K562 (cell line): ENCODE measurements at regions not wholly inside any gene's neighbourhood (a gene's known extent, or its start where the extent isn't known, plus 50 kb on each side); places are given as distances from the start of the nearest gene placed in this dataset.
A peak's percentile ranks its signal among the peaks of the same experiment; 100 is the strongest.

Experiments used
- FOXA1 ChIP-seq: fragments of 450-650 bp; IDR thresholded peaks from 2 replicates; pipeline ENCODE4 v1.6.1; 2016; ENCODE audit warnings: mild to moderate bottlenecking, borderline replicate concordance
- RAD21 ChIP-seq, 2 experiments: fragments of 250-450 bp in 1 of 2; fragments of 450-650 bp in 1 of 2; sonication (Bioruptor Pico) in 1 of 2; formaldehyde crosslinking in 1 of 2; IDR thresholded peaks in 1 of 2; conservative IDR thresholded peaks in 1 of 2; 2 replicates each; pipeline versions ENCODE4 v1.4.0 to v1.8.0; 2020 to 2022; ENCODE audit warnings: mild to moderate bottlenecking in 2 of 2, moderate library complexity in 1 of 2
- SMC3 ChIP-seq: conservative IDR thresholded peaks from 2 replicates; pipeline ENCODE4 v1.6.1; 2011; ENCODE audit warnings: low read depth, low read length, improper control_type of control experiment; ENCODE audit not compliant: insufficient read depth
- TF ChIP-seq, protein P1 (sequence below): fragments of 250-450 bp; sonication (Bioruptor Pico); IDR thresholded peaks from 2 replicates; pipeline ENCODE4 v1.5.0; 2020; ENCODE audit warnings: mild to moderate bottlenecking, borderline replicate concordance
- TF ChIP-seq, protein P2 (sequence below): sonication (generic); formaldehyde crosslinking; IDR thresholded peaks from 2 replicates; pipeline ENCODE4 v1.8.1; 2022; ENCODE audit warnings: missing genetic modification reagents
- TF ChIP-seq, protein P3 (sequence below), 2 experiments: fragments of 450-650 bp; formaldehyde crosslinking in 1 of 2; IDR thresholded peaks; 2 replicates each; pipeline versions ENCODE4 v1.4.0 to v1.6.1; 2014 to 2020; ENCODE audit warnings: mild to moderate bottlenecking in 2 of 2, borderline replicate concordance in 1 of 2, low read depth in 1 of 2
- TF ChIP-seq, protein P4 (sequence below): sonication (generic); formaldehyde crosslinking; IDR thresholded peaks from 2 replicates; pipeline ENCODE4 v1.8.1; 2023; ENCODE audit warnings: mild to moderate bottlenecking, missing genetic modification reagents

DNA sequence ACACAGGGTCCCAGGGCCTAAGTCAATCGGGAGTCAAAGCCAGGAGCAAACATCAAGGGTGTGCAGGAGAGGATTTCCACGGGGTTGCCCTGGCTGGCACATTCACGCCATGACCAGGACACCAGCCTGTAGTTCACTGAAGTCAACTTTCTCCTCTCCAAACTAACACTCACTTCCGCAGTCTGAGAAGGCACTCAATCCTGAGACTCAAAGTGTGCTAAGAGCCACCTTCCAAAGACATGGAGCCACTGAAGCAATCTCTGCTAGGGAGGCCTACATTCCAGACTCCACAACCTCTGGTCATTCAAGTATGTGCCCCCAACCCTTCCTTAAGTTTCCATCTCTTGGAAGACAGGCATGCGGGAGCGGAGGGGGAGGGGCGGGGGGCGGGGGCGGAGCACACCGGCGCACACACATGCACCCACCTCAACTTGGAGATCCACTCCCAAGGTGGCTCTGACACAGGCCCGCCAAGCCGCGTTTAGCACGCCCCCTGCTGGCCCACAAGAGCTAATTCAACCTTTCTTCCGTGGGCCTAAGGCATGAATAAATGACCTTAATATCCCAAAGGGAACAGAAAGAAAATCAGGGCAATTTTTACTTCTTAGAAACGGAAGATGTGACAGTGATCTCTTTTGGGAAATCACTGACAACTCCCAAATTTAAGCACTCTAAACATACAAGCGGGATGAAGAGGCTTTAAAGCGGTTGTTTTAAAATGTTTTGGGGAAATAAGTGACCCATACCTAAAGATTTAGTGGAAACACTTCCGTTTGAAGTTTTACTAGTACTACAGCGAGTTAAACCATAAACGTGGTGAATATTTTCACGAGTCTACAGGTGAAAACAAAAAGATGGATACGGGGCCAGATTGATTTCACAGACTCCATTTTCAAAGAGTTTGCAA is 162.5 kb upstream of the CHRNA7 start (continued):
- TF ChIP-seq, protein P1, sequence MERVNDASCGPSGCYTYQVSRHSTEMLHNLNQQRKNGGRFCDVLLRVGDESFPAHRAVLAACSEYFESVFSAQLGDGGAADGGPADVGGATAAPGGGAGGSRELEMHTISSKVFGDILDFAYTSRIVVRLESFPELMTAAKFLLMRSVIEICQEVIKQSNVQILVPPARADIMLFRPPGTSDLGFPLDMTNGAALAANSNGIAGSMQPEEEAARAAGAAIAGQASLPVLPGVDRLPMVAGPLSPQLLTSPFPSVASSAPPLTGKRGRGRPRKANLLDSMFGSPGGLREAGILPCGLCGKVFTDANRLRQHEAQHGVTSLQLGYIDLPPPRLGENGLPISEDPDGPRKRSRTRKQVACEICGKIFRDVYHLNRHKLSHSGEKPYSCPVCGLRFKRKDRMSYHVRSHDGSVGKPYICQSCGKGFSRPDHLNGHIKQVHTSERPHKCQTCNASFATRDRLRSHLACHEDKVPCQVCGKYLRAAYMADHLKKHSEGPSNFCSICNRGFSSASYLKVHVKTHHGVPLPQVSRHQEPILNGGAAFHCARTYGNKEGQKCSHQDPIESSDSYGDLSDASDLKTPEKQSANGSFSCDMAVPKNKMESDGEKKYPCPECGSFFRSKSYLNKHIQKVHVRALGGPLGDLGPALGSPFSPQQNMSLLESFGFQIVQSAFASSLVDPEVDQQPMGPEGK = no peak
- TF ChIP-seq, protein P2, sequence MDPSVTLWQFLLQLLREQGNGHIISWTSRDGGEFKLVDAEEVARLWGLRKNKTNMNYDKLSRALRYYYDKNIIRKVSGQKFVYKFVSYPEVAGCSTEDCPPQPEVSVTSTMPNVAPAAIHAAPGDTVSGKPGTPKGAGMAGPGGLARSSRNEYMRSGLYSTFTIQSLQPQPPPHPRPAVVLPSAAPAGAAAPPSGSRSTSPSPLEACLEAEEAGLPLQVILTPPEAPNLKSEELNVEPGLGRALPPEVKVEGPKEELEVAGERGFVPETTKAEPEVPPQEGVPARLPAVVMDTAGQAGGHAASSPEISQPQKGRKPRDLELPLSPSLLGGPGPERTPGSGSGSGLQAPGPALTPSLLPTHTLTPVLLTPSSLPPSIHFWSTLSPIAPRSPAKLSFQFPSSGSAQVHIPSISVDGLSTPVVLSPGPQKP (CRISPR knock-in tag) = no peak
- TF ChIP-seq SMC3 (0 out of 2 replicates have a peak, but pooled peaks have one; percentile 36), FOXA1 (no peak), RAD21 (CRISPR knock-in tag; conservative IDR thresholded peaks at IDR 0.05 in 1 of 2, IDR thresholded peaks at IDR 0.05 in 1 of 2) (peak in 1 of 2 experiments; percentile 44; a peak in 2 of 4 replicates)
- TF ChIP-seq, protein P3, sequence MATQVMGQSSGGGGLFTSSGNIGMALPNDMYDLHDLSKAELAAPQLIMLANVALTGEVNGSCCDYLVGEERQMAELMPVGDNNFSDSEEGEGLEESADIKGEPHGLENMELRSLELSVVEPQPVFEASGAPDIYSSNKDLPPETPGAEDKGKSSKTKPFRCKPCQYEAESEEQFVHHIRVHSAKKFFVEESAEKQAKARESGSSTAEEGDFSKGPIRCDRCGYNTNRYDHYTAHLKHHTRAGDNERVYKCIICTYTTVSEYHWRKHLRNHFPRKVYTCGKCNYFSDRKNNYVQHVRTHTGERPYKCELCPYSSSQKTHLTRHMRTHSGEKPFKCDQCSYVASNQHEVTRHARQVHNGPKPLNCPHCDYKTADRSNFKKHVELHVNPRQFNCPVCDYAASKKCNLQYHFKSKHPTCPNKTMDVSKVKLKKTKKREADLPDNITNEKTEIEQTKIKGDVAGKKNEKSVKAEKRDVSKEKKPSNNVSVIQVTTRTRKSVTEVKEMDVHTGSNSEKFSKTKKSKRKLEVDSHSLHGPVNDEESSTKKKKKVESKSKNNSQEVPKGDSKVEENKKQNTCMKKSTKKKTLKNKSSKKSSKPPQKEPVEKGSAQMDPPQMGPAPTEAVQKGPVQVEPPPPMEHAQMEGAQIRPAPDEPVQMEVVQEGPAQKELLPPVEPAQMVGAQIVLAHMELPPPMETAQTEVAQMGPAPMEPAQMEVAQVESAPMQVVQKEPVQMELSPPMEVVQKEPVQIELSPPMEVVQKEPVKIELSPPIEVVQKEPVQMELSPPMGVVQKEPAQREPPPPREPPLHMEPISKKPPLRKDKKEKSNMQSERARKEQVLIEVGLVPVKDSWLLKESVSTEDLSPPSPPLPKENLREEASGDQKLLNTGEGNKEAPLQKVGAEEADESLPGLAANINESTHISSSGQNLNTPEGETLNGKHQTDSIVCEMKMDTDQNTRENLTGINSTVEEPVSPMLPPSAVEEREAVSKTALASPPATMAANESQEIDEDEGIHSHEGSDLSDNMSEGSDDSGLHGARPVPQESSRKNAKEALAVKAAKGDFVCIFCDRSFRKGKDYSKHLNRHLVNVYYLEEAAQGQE (IDR thresholded peaks at IDR 0.05; ENCODE audit: borderline replicate concordance) = peak; percentile 33; the same call in 1 of the 2 replicates
- TF ChIP-seq, protein P3 (CRISPR knock-in tag; IDR thresholded peaks at IDR 0.05; ENCODE audit: low read depth) = no peak
- TF ChIP-seq, protein P4, sequence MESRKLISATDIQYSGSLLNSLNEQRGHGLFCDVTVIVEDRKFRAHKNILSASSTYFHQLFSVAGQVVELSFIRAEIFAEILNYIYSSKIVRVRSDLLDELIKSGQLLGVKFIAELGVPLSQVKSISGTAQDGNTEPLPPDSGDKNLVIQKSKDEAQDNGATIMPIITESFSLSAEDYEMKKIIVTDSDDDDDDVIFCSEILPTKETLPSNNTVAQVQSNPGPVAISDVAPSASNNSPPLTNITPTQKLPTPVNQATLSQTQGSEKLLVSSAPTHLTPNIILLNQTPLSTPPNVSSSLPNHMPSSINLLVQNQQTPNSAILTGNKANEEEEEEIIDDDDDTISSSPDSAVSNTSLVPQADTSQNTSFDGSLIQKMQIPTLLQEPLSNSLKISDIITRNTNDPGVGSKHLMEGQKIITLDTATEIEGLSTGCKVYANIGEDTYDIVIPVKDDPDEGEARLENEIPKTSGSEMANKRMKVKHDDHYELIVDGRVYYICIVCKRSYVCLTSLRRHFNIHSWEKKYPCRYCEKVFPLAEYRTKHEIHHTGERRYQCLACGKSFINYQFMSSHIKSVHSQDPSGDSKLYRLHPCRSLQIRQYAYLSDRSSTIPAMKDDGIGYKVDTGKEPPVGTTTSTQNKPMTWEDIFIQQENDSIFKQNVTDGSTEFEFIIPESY (CRISPR knock-in tag) = no peak
